ENCODE measurements at regions not wholly inside any gene's neighbourhood (a gene's known extent, or its start where the extent isn't known, plus 50 kb on each side); places are given as distances from the start of the nearest gene placed in this dataset.

GRCh38 chr4:4803912-4804296 is 55.6 kb upstream of the MSX1 start:
- Histone ChIP-seq H3K9ac (ENCODE audit: control insufficient read depth, extremely low read depth, insufficient read depth, low read length) (no peak overlapping the region), H3K4me2 (ENCODE audit: control insufficient read depth, extremely low read depth, insufficient read depth, low read depth, low read length) (no peak overlapping the region), H3K9me3 (ENCODE audit: control insufficient read depth, low read depth, low read length) (no peaks in the 10 kb centered on the region), H2AFZ (ENCODE audit: control insufficient read depth, low read length) (no peak overlapping the region), H3K27me3 (ENCODE audit: control insufficient read depth, extremely low read depth, insufficient read depth, low read length) (no peaks in the 10 kb centered on the region), H3K27ac (ENCODE audit: control insufficient read depth, insufficient read depth, low read length) (no peak overlapping the region), H3K36me3 (ENCODE audit: control insufficient read depth in 2 of 2, extremely low read depth in 1 of 2, insufficient read depth in 2 of 2, low read length in 2 of 2) (no peaks in the 10 kb centered on the region), H3K79me2 (ENCODE audit: control insufficient read depth, insufficient read depth, low read length) (no peaks in the 10 kb centered on the region), H3K4me1 (ENCODE audit: control insufficient read depth, extremely low read depth, insufficient read depth, low read length) (no peaks in the 10 kb centered on the region), H3K9me1 (ENCODE audit: control insufficient read depth, extremely low read depth, insufficient read depth, low read length) (no peaks in the 10 kb centered on the region), H3K4me3 (ENCODE audit: control insufficient read depth in 2 of 3, extremely low read depth in 1 of 3, insufficient read depth in 2 of 3, low read depth in 1 of 3, low read length in 3 of 3) (no peak overlapping the region), H4K20me1 (ENCODE audit: control insufficient read depth, extremely low read depth, insufficient read depth, low read length) (no peaks in the 10 kb centered on the region)
- no peak for DNase-seq (ENCODE audit: low read depth, low spot score)
- dilution Hi-C loops (cut with MboI; ENCODE audit: extremely low pct_ligation_motif_present, low sequenced_read_pairs): no loop called here
- TF ChIP-seq EZH2 (IDR thresholded peaks at IDR 0.05; ENCODE audit: low read length) (no peak), CTCF (optimal IDR thresholded peaks at IDR 0.05 in 1 of 3, IDR thresholded peaks at IDR 0.05 in 1 of 3, conservative IDR thresholded peaks at IDR 0.05 in 1 of 3; ENCODE audit: extremely low read depth in 1 of 3, insufficient read depth in 2 of 3, low read length in 3 of 3) (no peak)
- FAIRE-seq: no peak

- Histone ChIP-seq H3K4me3 (ENCODE audit: control insufficient read depth in 2 of 3, extremely low read depth in 1 of 3, insufficient read depth in 2 of 3, low read depth in 1 of 3, low read length in 3 of 3) (no peak overlapping the region), H3K9me3 (ENCODE audit: control insufficient read depth, low read depth, low read length) (no peaks in the 10 kb centered on the region), H3K27me3 (ENCODE audit: control insufficient read depth, extremely low read depth, insufficient read depth, low read length) (no peaks in the 10 kb centered on the region), H3K9ac (ENCODE audit: control insufficient read depth, extremely low read depth, insufficient read depth, low read length) (no peak overlapping the region), H4K20me1 (ENCODE audit: control insufficient read depth, extremely low read depth, insufficient read depth, low read length) (no peaks in the 10 kb centered on the region), H3K36me3 (ENCODE audit: control insufficient read depth in 2 of 2, extremely low read depth in 1 of 2, insufficient read depth in 2 of 2, low read length in 2 of 2) (no peaks in the 10 kb centered on the region), H2AFZ (ENCODE audit: control insufficient read depth, low read length) (no peak overlapping the region), H3K4me1 (ENCODE audit: control insufficient read depth, extremely low read depth, insufficient read depth, low read length) (no peaks in the 10 kb centered on the region), H3K9me1 (ENCODE audit: control insufficient read depth, extremely low read depth, insufficient read depth, low read length) (no peaks in the 10 kb centered on the region), H3K4me2 (ENCODE audit: control insufficient read depth, extremely low read depth, insufficient read depth, low read depth, low read length) (no peak overlapping the region), H3K27ac (ENCODE audit: control insufficient read depth, insufficient read depth, low read length) (no peak overlapping the region), H3K79me2 (ENCODE audit: control insufficient read depth, insufficient read depth, low read length) (no peaks in the 10 kb centered on the region)
- dilution Hi-C loops (cut with MboI; ENCODE audit: extremely low pct_ligation_motif_present, low sequenced_read_pairs): no loop called here
- FAIRE-seq (no peak), DNase-seq (ENCODE audit: low read depth, low spot score) (no peak)
- TF ChIP-seq CTCF (optimal IDR thresholded peaks at IDR 0.05 in 1 of 3, IDR thresholded peaks at IDR 0.05 in 1 of 3, conservative IDR thresholded peaks at IDR 0.05 in 1 of 3; ENCODE audit: extremely low read depth in 1 of 3, insufficient read depth in 2 of 3, low read length in 3 of 3): no peak
- no peak for TF ChIP-seq EZH2 (IDR thresholded peaks at IDR 0.05; ENCODE audit: low read length)
These were observed 56.1 kb upstream of the MSX1 start for GRCh38 chr4:4803216-4803911.
